GM21825 (cell line): ENCODE measurements at regions not wholly inside any gene's neighbourhood (a gene's known extent, or its start where the extent isn't known, plus 50 kb on each side); places are given as distances from the start of the nearest gene placed in this dataset.
A peak's percentile ranks its signal among the peaks of the same experiment; 100 is the strongest.

Experiments used
- ATAC-seq: cut with Tn5 transposase; IDR thresholded peaks from one replicate; pipeline ENCODE4 v1.9.1; 2021; ENCODE audit warnings: mild to moderate bottlenecking, moderate library complexity; ENCODE audit not compliant: unreplicated experiment

DNA sequence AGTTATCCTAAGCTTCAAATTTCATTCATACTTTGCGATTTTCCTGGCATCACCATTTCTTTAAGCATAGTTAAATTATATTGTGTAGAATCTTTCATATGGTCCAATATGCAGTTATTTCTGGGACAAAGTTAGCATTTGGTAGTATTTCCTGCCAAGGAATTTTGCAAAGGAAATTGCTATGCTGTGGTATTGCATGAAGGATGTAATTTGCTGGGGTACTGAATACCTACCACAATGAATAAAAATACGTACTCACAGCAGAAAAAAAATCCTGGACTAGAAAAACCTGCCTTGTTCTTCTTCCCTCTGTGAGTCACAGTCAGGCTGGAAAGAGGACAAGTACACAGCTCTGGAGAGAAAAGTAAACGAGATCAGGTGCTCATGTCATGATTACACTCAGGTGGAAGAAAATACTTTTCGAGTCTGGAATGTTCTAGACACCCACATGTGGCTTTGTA is 241.2 kb downstream of the PTBP2 start:
- ATAC-seq, result no peak

DNA sequence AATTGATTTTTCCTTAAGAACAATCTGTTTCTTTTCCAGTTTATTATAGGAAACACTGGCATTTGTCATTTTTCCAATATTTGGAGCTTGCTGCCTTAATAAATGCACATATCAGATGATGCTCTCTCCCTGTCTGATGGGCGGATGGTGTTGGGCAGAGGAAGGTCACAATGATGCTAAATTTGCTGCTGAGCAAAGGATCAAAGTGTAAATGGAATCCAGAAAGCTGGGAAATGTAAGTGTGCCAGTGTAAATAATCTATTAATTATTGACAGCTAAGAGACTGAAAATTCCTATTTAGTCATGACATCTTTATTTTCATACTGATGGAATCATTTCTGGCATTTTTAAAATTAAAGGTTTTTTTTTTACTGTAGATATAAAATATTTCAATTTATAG is 243.2 kb downstream of the PTBP2 start:
- no peak for ATAC-seq

- peak; percentile 70 for ATAC-seq
Observed at GRCh38 chr1:96966536-96967138, 245.1 kb downstream of the PTBP2 start.

DNA sequence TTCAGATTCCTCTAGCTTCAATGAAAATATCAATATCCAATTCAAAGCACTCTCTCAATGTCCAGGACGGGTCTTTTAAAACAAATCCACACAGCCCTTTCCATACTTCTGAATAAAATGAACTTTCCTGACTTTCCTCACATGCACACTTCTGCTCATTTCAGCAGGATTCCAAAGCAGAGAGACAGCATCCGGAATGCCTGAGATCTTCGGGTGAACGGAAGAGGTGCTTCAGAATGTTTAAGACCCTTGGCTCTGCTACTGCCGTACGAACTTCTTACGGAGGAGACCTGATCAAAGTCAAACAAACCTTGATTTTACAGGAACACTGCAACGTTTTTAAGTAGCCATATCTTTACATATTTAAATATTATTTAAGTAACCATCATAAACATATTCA is 245.7 kb downstream of the PTBP2 start:
- no peak for ATAC-seq

- no peak for ATAC-seq
Observed at GRCh38 chr1:96968541-96968940, 247.0 kb downstream of the PTBP2 start.

DNA sequence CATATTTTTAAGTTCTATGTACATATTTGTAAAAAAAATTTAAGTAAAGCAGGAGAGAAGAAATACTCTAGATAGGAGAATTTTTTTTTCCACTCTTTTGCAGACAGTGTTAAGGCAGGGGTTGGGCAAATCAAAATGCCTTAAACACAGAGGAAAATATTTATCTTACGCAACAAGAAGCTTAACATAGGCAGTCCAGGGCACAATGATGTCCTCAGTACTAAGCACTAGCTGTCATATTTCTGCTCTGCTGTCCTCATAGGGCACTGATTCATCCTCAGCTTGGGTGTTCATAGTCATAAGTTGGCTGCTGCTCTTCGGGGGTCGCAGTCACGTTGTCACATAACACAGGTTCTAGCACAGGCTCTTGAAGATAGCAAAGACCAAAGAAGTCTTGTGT is 247.4 kb downstream of the PTBP2 start:
- no peak for ATAC-seq

DNA sequence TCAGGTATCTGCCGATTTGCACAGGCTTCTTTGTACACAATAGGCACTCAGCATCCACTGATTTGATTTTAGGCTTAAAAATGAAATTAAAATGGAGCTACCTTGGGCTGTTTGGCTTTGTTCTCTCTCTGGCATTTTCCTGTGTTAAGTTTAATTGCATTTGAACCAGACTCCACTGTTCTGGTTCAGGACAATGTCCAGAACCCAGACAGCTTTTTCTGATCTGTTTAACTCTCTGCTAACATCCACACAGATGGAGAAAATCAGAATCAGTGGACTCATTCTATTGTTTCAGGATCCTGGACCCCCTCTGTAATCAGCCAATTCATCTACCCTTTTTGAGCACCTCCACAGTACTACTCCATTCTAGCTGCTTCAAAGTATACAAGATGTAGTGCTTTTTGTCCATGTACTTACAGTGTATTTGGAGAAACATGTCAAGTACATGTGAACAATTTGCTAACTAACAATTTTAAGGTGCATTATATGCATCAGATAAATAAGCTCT is 248.1 kb downstream of the PTBP2 start:
- ATAC-seq, result no peak

DNA sequence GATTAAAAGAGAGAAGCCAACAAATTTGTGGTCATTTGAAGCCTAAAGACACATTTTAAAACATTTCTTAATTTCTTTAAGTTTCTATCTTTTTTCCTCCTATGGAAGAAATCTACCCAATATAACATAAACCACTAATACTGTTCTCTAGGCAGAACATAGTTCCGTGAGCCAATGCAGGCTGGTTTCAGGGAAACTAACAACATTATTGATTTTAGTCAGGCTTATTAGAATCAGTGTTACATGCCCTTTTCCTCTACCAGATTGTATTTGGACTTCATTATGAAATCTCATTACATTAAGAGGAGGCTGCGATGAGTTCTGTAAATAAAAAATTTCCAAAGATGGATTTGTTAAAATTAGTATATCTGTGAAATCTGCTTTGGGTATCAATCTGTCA is 249.9 kb downstream of the PTBP2 start:
- no peak for ATAC-seq

- no peak for ATAC-seq
Observed at GRCh38 chr1:96971849-96972602, 250.4 kb downstream of the PTBP2 start.

- ATAC-seq, result no peak
Observed at GRCh38 chr1:96973605-96974004, 252.0 kb downstream of the PTBP2 start.

- no peak for ATAC-seq
Observed at GRCh38 chr1:96978444-96978843, 256.9 kb downstream of the PTBP2 start.

DNA sequence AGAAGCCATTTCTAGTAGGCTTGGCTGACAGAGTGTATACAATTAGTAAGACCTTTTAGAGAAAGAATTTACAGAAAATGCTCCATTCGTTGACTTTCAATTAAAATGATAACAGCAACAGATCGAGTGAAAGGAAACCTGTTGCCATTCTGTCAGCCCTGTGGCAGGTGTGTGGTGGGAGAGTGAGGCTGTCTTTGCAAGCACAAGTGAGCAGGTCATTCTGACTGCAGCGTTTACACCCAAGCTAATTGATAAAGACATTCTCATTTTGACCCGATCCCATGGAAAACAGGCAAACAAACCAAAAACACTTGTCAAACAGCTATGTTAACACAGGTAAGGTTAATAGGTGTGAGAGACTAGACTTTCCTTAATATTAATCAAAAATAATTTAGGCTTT is 257.3 kb downstream of the PTBP2 start:
- ATAC-seq, result no peak

GRCh38 chr1:96979304-96980268 is 258.0 kb downstream of the PTBP2 start:
- no peak for ATAC-seq

DNA sequence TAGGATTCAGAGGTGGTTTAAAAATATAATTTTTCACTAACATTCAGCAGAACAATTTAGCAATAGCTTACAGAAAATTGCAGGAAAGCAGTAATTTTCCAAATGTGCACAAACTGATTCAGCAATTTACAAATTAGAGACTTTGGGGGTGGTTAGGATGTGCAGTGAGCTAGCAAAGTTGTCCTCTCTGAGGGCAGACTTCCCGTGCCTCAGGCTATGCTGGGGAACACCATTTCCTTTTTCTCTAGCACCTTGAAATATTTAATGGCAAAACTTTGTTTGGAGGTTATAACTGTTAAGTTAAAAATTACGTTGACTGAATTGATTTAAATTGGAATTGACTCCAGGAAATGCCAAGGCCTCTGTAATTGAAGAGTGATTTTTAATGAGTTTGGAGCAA is 258.9 kb downstream of the PTBP2 start:
- no peak for ATAC-seq

DNA sequence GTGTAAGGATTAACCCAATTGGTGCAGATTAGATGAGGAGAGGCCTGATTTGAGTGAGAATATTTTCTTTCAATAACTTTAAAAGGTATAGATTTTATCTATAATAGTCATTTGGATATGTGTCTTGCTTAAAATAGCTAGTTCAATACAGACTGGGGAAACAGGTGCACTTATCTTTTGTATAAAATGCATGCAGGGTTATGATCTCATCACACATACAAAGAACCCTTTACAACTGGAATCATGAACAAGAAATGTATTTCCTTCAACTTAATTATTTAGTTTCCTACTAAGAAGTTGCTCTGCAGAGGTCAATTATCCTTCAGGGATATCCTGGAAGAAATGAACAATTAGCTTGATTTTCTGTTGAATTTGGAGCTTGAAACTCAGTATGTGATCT is 259.6 kb downstream of the PTBP2 start:
- no peak for ATAC-seq

GRCh38 chr1:96982118-96982517 is 260.5 kb downstream of the PTBP2 start:
- ATAC-seq, result no peak

GRCh38 chr1:96983866-96984265 is 262.3 kb downstream of the PTBP2 start:
- no peak for ATAC-seq

- ATAC-seq, result no peak
Observed at GRCh38 chr1:96987186-96987703, 265.7 kb downstream of the PTBP2 start.

DNA sequence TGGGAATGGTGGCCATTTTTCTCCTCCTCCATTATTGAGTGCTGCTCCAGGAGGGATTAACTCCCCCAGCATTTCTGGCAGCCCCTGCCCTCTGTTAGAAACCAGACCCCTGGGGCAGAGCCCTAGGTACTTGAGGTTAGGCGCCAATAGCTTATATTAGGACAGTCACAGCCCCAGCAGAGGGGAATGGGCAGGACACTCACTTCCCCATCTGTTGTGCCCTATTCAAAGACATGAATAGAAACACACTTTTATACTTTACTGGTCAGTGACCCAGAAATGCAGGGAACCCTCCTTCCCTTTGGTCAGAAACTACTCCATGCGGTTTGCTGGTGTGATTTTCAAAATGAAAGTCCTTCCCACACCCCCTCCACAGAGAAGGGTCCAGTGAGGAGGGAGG is 267.7 kb downstream of the PTBP2 start:
- ATAC-seq, result no peak

DNA sequence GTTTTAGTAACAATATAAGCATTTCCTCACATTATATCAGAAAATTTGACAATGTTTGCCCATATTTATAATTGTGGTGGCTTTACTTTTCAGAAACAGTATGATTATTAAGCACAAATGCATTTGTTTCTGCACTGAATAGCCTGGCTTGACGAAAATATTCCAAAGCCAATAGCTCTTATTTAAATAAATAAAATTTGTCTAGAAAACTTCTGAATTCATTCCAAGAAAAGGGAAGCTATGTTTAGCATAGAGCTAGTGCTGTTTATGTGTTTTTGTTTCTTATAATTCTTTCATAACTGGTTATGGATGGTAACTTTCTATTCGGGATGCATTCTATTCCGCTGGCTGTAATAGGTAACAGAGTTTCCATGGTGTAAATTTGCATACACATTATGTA is 268.6 kb downstream of the PTBP2 start:
- no peak for ATAC-seq

DNA sequence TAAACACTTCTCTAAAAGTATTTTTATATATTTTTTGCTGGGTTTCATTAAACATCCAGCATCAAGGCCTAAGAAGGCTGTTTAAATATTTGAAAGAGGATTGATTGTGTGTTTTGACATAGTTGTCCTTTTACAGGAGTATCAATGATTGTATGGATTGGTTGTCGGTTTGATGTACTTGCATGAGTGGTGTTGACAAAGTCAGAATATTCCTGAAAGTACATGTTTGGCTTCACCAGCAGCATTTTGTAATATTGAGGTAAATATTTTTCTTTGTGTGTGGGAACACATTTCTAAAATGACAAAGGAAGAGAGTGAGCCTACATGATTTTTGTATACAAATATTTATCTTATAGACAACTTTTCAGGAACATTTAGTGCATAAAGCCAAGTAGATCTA is 269.7 kb downstream of the PTBP2 start:
- ATAC-seq, result no peak
